ENCODE measurements at regions not wholly inside any gene's neighbourhood (a gene's known extent, or its start where the extent isn't known, plus 50 kb on each side); places are given as distances from the start of the nearest gene placed in this dataset.

DNA sequence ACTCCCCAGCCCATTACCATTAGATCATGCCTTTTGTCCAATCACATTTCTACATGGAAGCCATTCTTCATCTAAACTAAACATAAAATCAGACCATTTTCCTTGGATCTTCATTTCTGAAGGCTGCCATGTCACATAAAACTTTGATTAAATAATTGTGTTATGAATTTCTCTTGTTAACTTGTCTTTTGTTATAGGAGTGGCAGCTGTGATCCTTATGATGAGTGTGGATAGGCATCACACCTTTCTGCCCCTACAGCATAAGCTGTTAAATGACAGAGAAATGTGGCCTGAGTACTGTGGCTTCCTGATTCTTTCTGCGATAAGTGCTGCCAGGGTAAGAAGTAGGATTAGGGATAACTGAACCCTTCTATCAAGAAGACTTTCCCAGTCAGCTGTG is 247.1 kb upstream of the MOCS1 start:
- TF ChIP-seq, protein P1, sequence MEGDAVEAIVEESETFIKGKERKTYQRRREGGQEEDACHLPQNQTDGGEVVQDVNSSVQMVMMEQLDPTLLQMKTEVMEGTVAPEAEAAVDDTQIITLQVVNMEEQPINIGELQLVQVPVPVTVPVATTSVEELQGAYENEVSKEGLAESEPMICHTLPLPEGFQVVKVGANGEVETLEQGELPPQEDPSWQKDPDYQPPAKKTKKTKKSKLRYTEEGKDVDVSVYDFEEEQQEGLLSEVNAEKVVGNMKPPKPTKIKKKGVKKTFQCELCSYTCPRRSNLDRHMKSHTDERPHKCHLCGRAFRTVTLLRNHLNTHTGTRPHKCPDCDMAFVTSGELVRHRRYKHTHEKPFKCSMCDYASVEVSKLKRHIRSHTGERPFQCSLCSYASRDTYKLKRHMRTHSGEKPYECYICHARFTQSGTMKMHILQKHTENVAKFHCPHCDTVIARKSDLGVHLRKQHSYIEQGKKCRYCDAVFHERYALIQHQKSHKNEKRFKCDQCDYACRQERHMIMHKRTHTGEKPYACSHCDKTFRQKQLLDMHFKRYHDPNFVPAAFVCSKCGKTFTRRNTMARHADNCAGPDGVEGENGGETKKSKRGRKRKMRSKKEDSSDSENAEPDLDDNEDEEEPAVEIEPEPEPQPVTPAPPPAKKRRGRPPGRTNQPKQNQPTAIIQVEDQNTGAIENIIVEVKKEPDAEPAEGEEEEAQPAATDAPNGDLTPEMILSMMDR (IDR thresholded peaks at IDR 0.05; ENCODE audit: low read length), result no peak
- no peak for TF ChIP-seq EZH2 (IDR thresholded peaks at IDR 0.05; ENCODE audit: borderline replicate concordance, low read length)

All from OCI-LY1 (cell line).